Kidney (tissue), 13 donors: ENCODE measurements at regions not wholly inside any gene's neighbourhood (a gene's known extent, or its start where the extent isn't known, plus 50 kb on each side); places are given as distances from the start of the nearest gene placed in this dataset.

Experiments used
- DNase-seq, 5 donors: peaks; one replicate each; pipeline ENCODE4 v3.0.0-alpha.2; 2013 to 2020
- FAIRE-seq: peaks from 2 replicates; lab custom pipeline; 2012; peaks lifted over from hg19 to GRCh38; lab: Jason Lieb, UNC
- H3K27ac ChIP-seq, 2 donors: one replicate each; pipeline ENCODE4 v1.7.0; 2013; ENCODE audit warnings: low read depth in 2 of 2, low read length in 2 of 2, inconsistent platforms in 1 of 2
- H3K27me3 ChIP-seq: one replicate; pipeline ENCODE4 v1.7.1; 2013; ENCODE audit warnings: low read length, inconsistent platforms; ENCODE audit not compliant: control insufficient read depth, insufficient read depth
- H3K36me3 ChIP-seq, 3 donors: one replicate each; pipeline versions ENCODE4 v1.7.0 to v1.7.1; 2013; ENCODE audit warnings: low read length in 3 of 3, control low read depth in 1 of 3, inconsistent platforms in 1 of 3; ENCODE audit not compliant: insufficient read depth in 3 of 3, control insufficient read depth in 2 of 3
- H3K4me1 ChIP-seq, 3 donors: one replicate each; pipeline versions ENCODE4 v1.7.0 to v1.7.1; 2013; ENCODE audit warnings: low read length in 3 of 3, inconsistent platforms in 1 of 3, low read depth in 1 of 3; ENCODE audit not compliant: control insufficient read depth in 2 of 3, insufficient read depth in 2 of 3
- H3K4me3 ChIP-seq, 3 donors: one replicate each; pipeline versions ENCODE4 v1.7.0 to v1.8.1; 2013; ENCODE audit warnings: low read length in 3 of 3, control low read depth in 1 of 3, inconsistent platforms in 1 of 3
- H3K9ac ChIP-seq, 3 donors: one replicate each; pipeline versions ENCODE4 v1.7.0 to v1.7.1; 2013; ENCODE audit warnings: low read length in 3 of 3, control low read depth in 1 of 3, inconsistent platforms in 1 of 3
- H3K9me3 ChIP-seq, 3 donors: one replicate each; pipeline versions ENCODE4 v1.7.0 to v1.7.1; 2013; ENCODE audit warnings: low read length in 3 of 3, control low read depth in 1 of 3, inconsistent platforms in 1 of 3; ENCODE audit not compliant: control insufficient read depth in 2 of 3, insufficient read depth in 1 of 3
- CTCF ChIP-seq: IDR thresholded peaks from 3 replicates; pipeline ENCODE4 v1.5.1; 2012; ENCODE audit warnings: mild to moderate bottlenecking, moderate library complexity, borderline replicate concordance; ENCODE audit not compliant: insufficient read depth; ENCODE audit errors: extremely low read depth
- intact Hi-C: fragments of 100-400 bp; cut with DNase I; formaldehyde crosslinking; loops from one replicate; pipeline ENCODE4 v1.11.1; 2022
- donor health status: control.
- donor health status: control.
- donor health status: control.
- donor health status: control.
- donor health status: control.
- donor health status: DM: yes; HTN: yes; CAD: no.
- donor health status: Normal renal cell carcinoma (clear cell type).

DNA sequence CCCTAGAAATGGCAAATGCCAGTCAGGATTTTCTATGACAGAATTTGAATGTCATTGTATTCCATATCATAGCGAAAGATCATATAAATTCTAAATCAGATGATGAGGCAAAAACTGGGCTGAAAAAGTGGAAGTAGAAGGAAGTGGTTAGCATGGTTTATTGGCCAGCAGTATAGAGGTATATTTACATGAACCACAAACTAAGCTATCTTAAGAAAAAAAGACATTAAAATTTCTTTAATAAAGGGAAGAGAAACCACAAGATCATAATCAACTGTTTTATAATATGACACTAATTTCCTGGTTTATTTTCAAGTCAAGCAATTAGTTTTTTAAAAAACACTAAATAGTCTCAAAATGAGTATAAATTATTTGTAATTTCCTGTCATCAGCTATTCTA is 123.2 kb upstream of the LRP1B start:
- DNase-seq (no peak), FAIRE-seq (no peak)
- H3K4me3 ChIP-seq = no peak overlapping the region
- H3K9ac ChIP-seq = no peak overlapping the region
- TF ChIP-seq CTCF = no peak
- H3K36me3 ChIP-seq = no peaks in the 10 kb centered on the region
- H3K9me3 ChIP-seq = peaks cover 0 to 3% (median 0%) of the 10 kb centered on the region in 3 donors
- no peaks in the 10 kb centered on the region for H3K27me3 ChIP-seq
- H3K4me1 ChIP-seq = no peaks in the 10 kb centered on the region
- H3K27ac ChIP-seq = no peak overlapping the region
- intact Hi-C loops = no loop called here

- H3K9me3 ChIP-seq = no peaks in the 10 kb centered on the region
- H3K9ac ChIP-seq = no peak overlapping the region
- intact Hi-C loops = no loop called here
- DNase-seq (no peak), FAIRE-seq (no peak)
- H3K4me3 ChIP-seq = no peak overlapping the region
- no peaks in the 10 kb centered on the region for H3K36me3 ChIP-seq
- no peaks in the 10 kb centered on the region for H3K27me3 ChIP-seq
- no peak overlapping the region for H3K27ac ChIP-seq
- no peak for TF ChIP-seq CTCF
- H3K4me1 ChIP-seq = no peaks in the 10 kb centered on the region
These were observed 110.2 kb upstream of the LRP1B start for GRCh38 chr2:142241016-142241415.

GRCh38 chr2:142236181-142236580 is 105.4 kb upstream of the LRP1B start:
- TF ChIP-seq CTCF = no peak
- DNase-seq = peak in 1 of 5 donors; percentile 3

GRCh38 chr2:142234741-142235140 is 103.9 kb upstream of the LRP1B start:
- intact Hi-C loops = no loop called here
- H3K4me1 ChIP-seq = no peaks in the 10 kb centered on the region
- no peak overlapping the region for H3K9ac ChIP-seq
- no peaks in the 10 kb centered on the region for H3K27me3 ChIP-seq
- no peak overlapping the region for H3K4me3 ChIP-seq
- DNase-seq (peak in 1 of 5 donors; percentile 7), FAIRE-seq (no peak)
- H3K27ac ChIP-seq = no peak overlapping the region
- TF ChIP-seq CTCF = no peak
- H3K9me3 ChIP-seq = no peaks in the 10 kb centered on the region
- H3K36me3 ChIP-seq = no peaks in the 10 kb centered on the region

More at GRCh38 chr2:142236181-142236580, 105.4 kb upstream of the LRP1B start:
- no peak for FAIRE-seq
- intact Hi-C loops = no loop called here
- Histone ChIP-seq H3K27ac (no peak overlapping the region), H3K27me3 (no peaks in the 10 kb centered on the region), H3K4me3 (no peak overlapping the region), H3K9ac (no peak overlapping the region), H3K36me3 (no peaks in the 10 kb centered on the region), H3K9me3 (no peaks in the 10 kb centered on the region), H3K4me1 (no peaks in the 10 kb centered on the region)
